ENCODE measurements at regions not wholly inside any gene's neighbourhood (a gene's known extent, or its start where the extent isn't known, plus 50 kb on each side); places are given as distances from the start of the nearest gene placed in this dataset.

- TF ChIP-seq BRCA1 (IDR thresholded peaks at IDR 0.05; ENCODE audit: low read depth, low read length): no peak
- no peak for TF ChIP-seq ZBTB4 (CRISPR knock-in tag; IDR thresholded peaks at IDR 0.05)
- no peak for TF ChIP-seq ZNF24 (IDR thresholded peaks at IDR 0.05)
- no peak for TF ChIP-seq POLR2AphosphoS5 (IDR thresholded peaks at IDR 0.05; ENCODE audit: low read length)
- no peak for TF ChIP-seq CTCF (IDR thresholded peaks at IDR 0.05 in 2 of 3, conservative IDR thresholded peaks at IDR 0.05 in 1 of 3; ENCODE audit: control insufficient read depth in 2 of 3, extremely low read depth in 1 of 3, insufficient read depth in 1 of 3, low read depth in 3 of 3, low read length in 3 of 3)
- no peak for TF ChIP-seq CEBPB (IDR thresholded peaks at IDR 0.05; ENCODE audit: borderline replicate concordance in 1 of 2, low read depth in 2 of 2, low read length in 2 of 2)
- TF ChIP-seq ZBTB40 (IDR thresholded peaks at IDR 0.05; ENCODE audit: borderline replicate concordance): no peak
- TF ChIP-seq ZSCAN29 (IDR thresholded peaks at IDR 0.05): no peak
- no peak for TF ChIP-seq SKIL (IDR thresholded peaks at IDR 0.05; ENCODE audit: low read depth, poor library complexity, severe bottlenecking)
- no peak for TF ChIP-seq YY1 (IDR thresholded peaks at IDR 0.05; ENCODE audit: low read depth, low read length)
- TF ChIP-seq ZBTB33 (IDR thresholded peaks at IDR 0.05): no peak
- no peak for TF ChIP-seq EZH2 (IDR thresholded peaks at IDR 0.05; ENCODE audit: borderline replicate concordance, control insufficient read depth, low read depth, low read length)
- no peak for TF ChIP-seq ZNF687 (IDR thresholded peaks at IDR 0.05)
These were observed 437.9 kb downstream of the DAD1 start for GRCh38 chr14:22151121-22151520.
